ENCODE measurements at regions not wholly inside any gene's neighbourhood (a gene's known extent, or its start where the extent isn't known, plus 50 kb on each side); places are given as distances from the start of the nearest gene placed in this dataset.
"Not testable (repeated sequence)": the region's sequence is repeated elsewhere in the genome, so short reads cannot be mapped to it uniquely, and the experiment has no call there.

DNA sequence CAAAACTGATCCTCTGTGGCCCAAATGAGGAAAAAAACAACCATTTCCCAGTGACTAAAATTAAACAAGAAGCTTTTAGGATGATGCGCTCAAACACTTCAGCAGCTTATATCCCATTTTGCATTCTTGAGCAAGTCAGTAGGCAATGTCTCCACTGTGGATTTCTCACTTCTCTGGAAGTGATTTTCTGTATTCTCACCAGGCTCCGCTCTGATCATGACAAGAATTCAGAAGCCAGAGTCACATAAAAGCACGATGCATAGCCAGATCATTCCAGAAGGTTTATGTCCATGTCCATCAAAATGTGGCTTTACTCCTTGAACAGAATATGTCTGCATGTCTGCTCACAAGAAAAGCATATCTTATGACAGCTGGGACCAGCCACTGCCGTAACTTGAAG lies 481.4 kb downstream of the ADRA2A start:
- no peak for DNase-seq (ENCODE audit: extremely low read depth, low read depth)

GRCh38 chr10:111560027-111560426 lies 483.2 kb downstream of the ADRA2A start:
- no peak for DNase-seq (ENCODE audit: extremely low read depth, low read depth)

- no peak for DNase-seq (ENCODE audit: extremely low read depth, low read depth)
These were observed 484.3 kb downstream of the ADRA2A start for GRCh38 chr10:111561124-111561523.

DNA sequence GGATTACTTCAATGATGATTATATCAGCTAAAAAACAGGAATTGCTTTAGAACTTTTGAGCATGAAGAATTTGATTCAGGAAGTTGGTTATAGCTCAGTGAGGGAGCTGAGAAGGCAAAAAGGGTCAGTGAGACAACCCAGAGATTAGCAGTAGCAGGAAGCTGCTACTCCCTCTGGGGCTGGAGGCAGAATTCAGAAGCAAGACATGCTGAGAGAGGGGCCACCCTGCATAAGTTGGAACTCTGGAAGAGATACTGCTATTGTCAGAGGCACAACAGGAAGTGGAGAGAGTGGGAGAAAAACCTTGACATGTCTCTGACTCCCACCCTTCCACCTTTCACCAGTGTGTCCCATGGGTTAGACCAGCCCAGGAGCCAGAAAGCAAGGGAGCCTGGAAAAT lies 488.7 kb downstream of the ADRA2A start:
- DNase-seq (ENCODE audit: extremely low read depth, low read depth), result no peak

DNA sequence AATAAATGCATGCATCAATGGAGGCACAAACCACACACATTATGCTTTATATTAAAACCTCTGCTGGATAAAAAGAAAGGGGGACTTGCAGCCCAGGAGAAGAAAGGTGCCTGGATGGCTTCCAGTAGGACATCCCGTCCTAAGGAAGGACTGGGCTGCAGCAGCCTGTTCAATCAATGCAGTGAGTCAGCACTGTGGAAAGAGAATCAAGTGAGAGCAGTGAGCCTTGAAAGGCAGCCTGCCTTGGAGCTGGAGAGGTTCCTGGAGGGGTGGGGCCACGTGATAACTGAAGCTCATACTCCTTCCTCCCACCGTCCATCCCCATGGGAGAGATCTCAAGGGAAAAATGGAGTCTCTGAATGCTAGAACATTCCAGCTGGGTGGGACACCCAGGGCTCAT lies 501.2 kb downstream of the ADRA2A start:
- no peak for DNase-seq (ENCODE audit: extremely low read depth, low read depth)

- no peak for DNase-seq (ENCODE audit: extremely low read depth, low read depth)
These were observed 502.6 kb downstream of the ADRA2A start for GRCh38 chr10:111579473-111579872.

GRCh38 chr10:111590703-111591102 lies 513.9 kb downstream of the ADRA2A start:
- DNase-seq (ENCODE audit: extremely low read depth, low read depth), result no peak

DNA sequence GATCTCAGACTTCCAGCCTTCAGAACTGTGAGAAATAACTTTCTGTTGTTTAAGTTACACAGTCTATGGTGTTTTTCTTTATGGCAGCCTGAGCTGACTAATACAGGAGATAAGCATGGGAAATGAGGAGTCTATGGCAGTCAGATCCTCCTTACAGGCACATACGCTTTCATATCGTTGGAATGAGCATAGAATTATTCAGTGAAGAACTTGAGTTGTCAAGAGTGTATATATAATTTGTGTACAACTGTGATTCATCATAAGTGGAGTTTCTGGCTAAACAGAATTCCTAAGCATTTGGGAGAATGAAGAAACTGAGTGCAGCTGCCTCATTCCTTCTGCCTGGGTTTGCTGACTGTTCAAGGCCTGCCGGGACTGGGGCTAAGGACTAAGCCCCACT lies 516.7 kb downstream of the ADRA2A start:
- no peak for DNase-seq (ENCODE audit: extremely low read depth, low read depth)

DNA sequence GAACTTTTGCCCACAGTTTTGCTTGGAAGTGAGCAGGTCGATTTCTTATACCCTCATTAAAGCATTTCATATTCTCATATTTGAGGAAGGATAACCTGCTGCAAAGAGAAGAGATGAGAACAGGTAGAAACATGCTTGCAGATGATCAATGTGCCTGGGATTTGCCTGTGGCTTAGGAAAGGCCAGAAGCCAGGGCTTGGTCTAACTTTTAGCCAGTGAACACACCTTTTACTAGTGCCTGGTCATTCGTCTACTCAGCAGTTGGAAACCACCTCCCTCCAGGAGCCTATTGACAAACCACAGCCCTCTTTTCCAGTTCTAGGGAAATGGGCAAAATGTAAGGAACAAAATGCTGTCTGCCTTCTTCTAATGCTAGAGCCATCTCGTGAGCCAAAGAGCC lies 518.3 kb downstream of the ADRA2A start:
- DNase-seq (ENCODE audit: extremely low read depth, low read depth), result no peak

DNA sequence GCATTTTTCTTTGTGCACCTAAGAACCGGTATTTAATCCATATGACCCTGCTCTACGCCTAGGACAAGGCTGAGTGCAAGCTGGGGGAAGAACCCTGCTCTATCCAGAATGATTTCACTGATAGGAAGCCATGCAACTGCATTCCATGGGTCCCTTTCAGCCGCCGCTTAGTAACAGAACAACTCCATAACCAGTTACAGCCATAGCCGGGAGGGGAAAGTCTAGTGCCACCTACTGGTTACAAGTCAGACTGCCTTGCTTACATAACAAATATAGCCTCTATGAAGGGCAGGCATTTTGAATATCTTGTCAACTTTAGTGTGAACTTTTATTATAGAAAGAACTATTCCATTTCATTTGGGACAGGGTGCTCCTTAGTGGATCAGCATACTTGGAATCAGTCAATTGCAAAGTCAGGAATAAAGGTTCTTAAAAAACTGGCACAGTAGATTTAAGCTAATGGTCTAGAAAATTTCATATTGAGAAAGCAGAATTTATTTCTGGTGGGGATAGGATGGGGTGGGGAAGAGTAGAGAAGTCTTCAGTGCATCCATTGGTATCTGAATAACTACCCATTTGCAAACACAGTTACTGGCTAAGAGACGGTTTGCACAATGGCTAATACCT lies 521.7 kb downstream of the ADRA2A start:
- peak; percentile 43 for DNase-seq (ENCODE audit: extremely low read depth, low read depth)

DNA sequence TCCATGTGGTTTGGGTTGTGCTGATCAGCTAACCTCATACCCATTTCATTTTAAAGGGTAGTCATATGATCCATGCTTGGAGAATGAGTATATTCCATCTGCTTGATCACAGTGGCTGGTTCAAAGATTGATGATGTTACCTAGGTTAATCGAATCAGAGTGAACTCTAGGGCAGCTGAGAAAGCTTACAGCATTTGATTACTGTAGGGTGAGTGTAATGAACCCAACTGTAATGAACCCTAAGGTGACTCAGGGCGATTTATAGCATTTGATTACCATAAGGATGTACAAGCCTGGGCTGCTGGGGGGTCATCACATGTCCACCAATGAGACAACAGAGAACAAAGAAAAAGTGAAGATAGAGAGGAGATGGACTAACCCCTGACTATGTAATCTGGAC lies 523.1 kb downstream of the ADRA2A start:
- no peak for DNase-seq (ENCODE audit: extremely low read depth, low read depth)

GRCh38 chr10:111600772-111601171 lies 523.9 kb downstream of the ADRA2A start:
- no peak for DNase-seq (ENCODE audit: extremely low read depth, low read depth)

DNA sequence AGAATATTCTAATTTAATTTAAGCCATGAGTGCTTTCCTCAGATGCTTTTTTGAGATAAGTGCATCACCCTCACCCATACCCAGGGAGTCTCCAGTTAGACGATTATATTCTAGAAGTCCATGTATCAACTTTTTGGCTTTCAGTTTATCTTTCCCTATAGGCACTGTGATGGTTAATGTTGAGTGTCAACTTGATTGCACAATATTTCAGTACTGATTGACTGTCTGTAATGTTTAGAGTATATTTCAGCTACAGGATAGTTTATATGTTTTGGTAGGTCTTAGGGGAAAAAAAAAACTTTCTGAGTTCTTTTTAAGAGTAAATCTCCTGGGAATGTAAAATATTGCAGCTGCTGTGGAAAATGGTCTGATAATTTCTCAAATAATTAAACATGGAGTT lies 535.4 kb downstream of the ADRA2A start:
- DNase-seq (ENCODE audit: extremely low read depth, low read depth), result no peak

- no peak for DNase-seq (ENCODE audit: extremely low read depth, low read depth)
These were observed 549.4 kb downstream of the GPAM start for GRCh38 chr10:111634191-111634590.

- no peak for DNase-seq (ENCODE audit: extremely low read depth, low read depth)
These were observed 537.5 kb downstream of the GPAM start for GRCh38 chr10:111646021-111646420.

DNA sequence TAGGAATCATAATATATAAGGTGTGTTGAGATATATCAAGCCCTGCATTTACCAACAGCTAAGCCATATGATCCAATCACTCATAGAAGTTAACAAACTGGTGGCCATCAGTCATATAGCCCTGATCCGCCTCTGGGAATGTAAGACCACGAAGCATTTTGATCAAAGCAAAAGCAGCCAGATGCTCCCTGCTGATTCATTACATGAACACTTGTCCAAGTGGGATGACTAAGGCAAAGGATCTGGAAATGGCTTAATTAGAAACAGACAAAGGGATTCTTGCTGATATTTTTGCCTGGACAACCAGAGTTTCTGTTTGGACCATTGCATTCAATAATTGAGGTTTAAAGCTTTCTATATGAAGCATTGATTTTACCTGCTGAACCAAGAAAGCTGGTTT lies 535.5 kb downstream of the GPAM start:
- DNase-seq (ENCODE audit: extremely low read depth, low read depth), result no peak

- not testable (repeated sequence) for DNase-seq (ENCODE audit: extremely low read depth, low read depth)
These were observed 534.5 kb downstream of the GPAM start for GRCh38 chr10:111649080-111649479.

GRCh38 chr10:111650088-111650487 lies 533.5 kb downstream of the GPAM start:
- DNase-seq (ENCODE audit: extremely low read depth, low read depth), result no peak

DNA sequence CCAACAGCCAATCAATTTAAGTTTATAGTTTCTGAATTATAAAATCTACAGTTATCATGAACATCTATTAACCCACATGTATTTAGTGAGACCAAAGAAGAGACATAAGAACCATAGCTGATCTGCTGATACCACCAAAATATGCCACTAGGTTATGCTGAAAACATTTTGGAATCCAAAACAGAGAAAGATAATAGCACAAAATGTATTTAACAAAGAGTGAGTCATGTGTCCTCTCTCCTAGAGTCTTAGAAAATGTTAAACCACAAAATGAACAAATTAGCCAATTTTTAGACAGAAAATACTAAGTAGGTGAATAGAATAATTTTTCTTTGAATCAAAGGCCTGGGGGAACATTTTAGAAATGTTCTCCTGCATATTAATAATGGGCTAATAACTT lies 527.5 kb downstream of the GPAM start:
- DNase-seq (ENCODE audit: extremely low read depth, low read depth), result no peak

DNA sequence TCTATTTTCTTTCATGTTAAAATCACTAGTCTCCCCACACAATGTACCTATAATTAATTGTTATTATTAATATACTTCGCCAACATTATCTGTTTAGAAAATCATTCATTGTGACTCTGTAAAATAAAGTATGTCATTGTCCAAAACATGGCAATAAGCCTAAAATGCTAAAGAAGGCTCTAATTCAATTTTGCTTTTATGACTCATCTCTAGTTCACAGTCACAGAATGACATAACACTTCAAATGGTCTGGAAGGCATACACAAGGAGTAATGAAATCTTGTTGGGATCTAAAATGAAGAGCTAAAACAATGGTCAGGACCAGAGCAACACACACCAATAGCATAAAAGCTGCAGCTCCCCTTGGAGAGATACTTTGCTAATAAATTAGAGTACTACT lies 505.8 kb downstream of the GPAM start:
- no peak for DNase-seq (ENCODE audit: extremely low read depth, low read depth)

GRCh38 chr10:111686796-111687195 lies 496.8 kb downstream of the GPAM start:
- no peak for DNase-seq (ENCODE audit: extremely low read depth, low read depth)

- DNase-seq (ENCODE audit: extremely low read depth, low read depth), result no peak
These were observed 484.9 kb downstream of the GPAM start for GRCh38 chr10:111698711-111699110.

- no peak for DNase-seq (ENCODE audit: extremely low read depth, low read depth)
These were observed 479.6 kb downstream of the GPAM start for GRCh38 chr10:111703986-111704385.
